ENCODE measurements at regions not wholly inside any gene's neighbourhood (a gene's known extent, or its start where the extent isn't known, plus 50 kb on each side); places are given as distances from the start of the nearest gene placed in this dataset.

- DNase-seq (no peak), ATAC-seq (no peak)
- H3K27ac ChIP-seq: no peak overlapping the region
- no peak for TF ChIP-seq POLR2A (IDR thresholded peaks at IDR 0.05)
- TF ChIP-seq CTCF (IDR thresholded peaks at IDR 0.05): no peak
- whole genome bisulfite sequencing (ENCODE audit: insufficient coverage, low coverage, low lambda C conversion rate, missing lambda C conversion rate): 88% methylated on average over 1 of the region's 1 CpG
- no peaks in the 10 kb centered on the region for H3K4me1 ChIP-seq
- H3K4me3 ChIP-seq: no peak overlapping the region
- H3K27me3 ChIP-seq: no peaks in the 10 kb centered on the region
- H3K9me3 ChIP-seq: no peaks in the 10 kb centered on the region
- no peaks in the 10 kb centered on the region for H3K36me3 ChIP-seq
- intact Hi-C loops (cut with DNase I): no loop called here
Measured at GRCh38 chr14:87084908-87085307, 908.1 kb downstream of the GALC start.

GRCh38 chr14:87082917-87083316, 910.1 kb downstream of the GALC start:
- no peak for DNase-seq
- intact Hi-C loops (cut with DNase I): no loop called here
- Histone ChIP-seq H3K4me1 (no peaks in the 10 kb centered on the region), H3K27me3 (no peaks in the 10 kb centered on the region), H3K9me3 (no peaks in the 10 kb centered on the region), H3K36me3 (no peaks in the 10 kb centered on the region), H3K4me3 (no peak overlapping the region), H3K27ac (no peak overlapping the region)
- no peak for TF ChIP-seq POLR2A (IDR thresholded peaks at IDR 0.05)
- no peak for TF ChIP-seq CTCF (IDR thresholded peaks at IDR 0.05)
- no peak for ATAC-seq

GRCh38 chr14:87081004-87081403, 912.0 kb downstream of the GALC start:
- ATAC-seq: no peak
- no peak for TF ChIP-seq POLR2A (IDR thresholded peaks at IDR 0.05)
- no peak for TF ChIP-seq CTCF (IDR thresholded peaks at IDR 0.05)
- no peak overlapping the region for H3K4me3 ChIP-seq
- no peaks in the 10 kb centered on the region for H3K9me3 ChIP-seq
- H3K4me1 ChIP-seq: no peaks in the 10 kb centered on the region
- H3K27ac ChIP-seq: no peak overlapping the region
- H3K36me3 ChIP-seq: no peaks in the 10 kb centered on the region
- intact Hi-C loops (cut with DNase I): no loop called here
- H3K27me3 ChIP-seq: no peaks in the 10 kb centered on the region
- 56% methylated on average over 6 of the region's 6 CpGs for WGBS (ENCODE audit: insufficient coverage, low coverage, low lambda C conversion rate, missing lambda C conversion rate)
- no peak for DNase-seq

GRCh38 chr14:87080146-87080545, 912.8 kb downstream of the GALC start:
- no peak for DNase-seq
- H3K9me3 ChIP-seq: no peaks in the 10 kb centered on the region
- H3K27ac ChIP-seq: no peak overlapping the region
- TF ChIP-seq CTCF (IDR thresholded peaks at IDR 0.05): no peak
- no peak for TF ChIP-seq POLR2A (IDR thresholded peaks at IDR 0.05)
- no peaks in the 10 kb centered on the region for H3K36me3 ChIP-seq
- intact Hi-C loops (cut with DNase I): no loop called here
- no peak for ATAC-seq
- no peak overlapping the region for H3K4me3 ChIP-seq
- H3K27me3 ChIP-seq: no peaks in the 10 kb centered on the region
- 62% methylated on average over 5 of the region's 7 CpGs for WGBS (ENCODE audit: insufficient coverage, low coverage, low lambda C conversion rate, missing lambda C conversion rate)
- H3K4me1 ChIP-seq: no peaks in the 10 kb centered on the region

GRCh38 chr14:87079416-87079815, 913.6 kb downstream of the GALC start:
- DNase-seq (no peak), ATAC-seq (no peak)
- Histone ChIP-seq H3K9me3 (no peaks in the 10 kb centered on the region), H3K36me3 (no peaks in the 10 kb centered on the region), H3K4me3 (no peak overlapping the region), H3K4me1 (no peaks in the 10 kb centered on the region), H3K27ac (no peak overlapping the region), H3K27me3 (no peaks in the 10 kb centered on the region)
- WGBS (ENCODE audit: insufficient coverage, low coverage, low lambda C conversion rate, missing lambda C conversion rate): 60% methylated on average over 6 of the region's 6 CpGs
- intact Hi-C loops (cut with DNase I): no loop called here
- TF ChIP-seq CTCF (IDR thresholded peaks at IDR 0.05) (no peak), POLR2A (IDR thresholded peaks at IDR 0.05) (no peak)

All from right lobe of liver (tissue), 6 donors.